NCI-H1694 (cell line): ENCODE measurements at regions not wholly inside any gene's neighbourhood (a gene's known extent, or its start where the extent isn't known, plus 50 kb on each side); places are given as distances from the start of the nearest gene placed in this dataset.
A peak's percentile ranks its signal among the peaks of the same experiment; 100 is the strongest.

ENCODE experiments used
- DNase-seq: peaks from one replicate; lab custom pipeline; 2025; lab: John Stamatoyannopoulos, UW

- DNase-seq: no peak
These were observed 1902.3 kb downstream of the NCAM2 start for GRCh38 chr21:22900490-22900889.

DNA sequence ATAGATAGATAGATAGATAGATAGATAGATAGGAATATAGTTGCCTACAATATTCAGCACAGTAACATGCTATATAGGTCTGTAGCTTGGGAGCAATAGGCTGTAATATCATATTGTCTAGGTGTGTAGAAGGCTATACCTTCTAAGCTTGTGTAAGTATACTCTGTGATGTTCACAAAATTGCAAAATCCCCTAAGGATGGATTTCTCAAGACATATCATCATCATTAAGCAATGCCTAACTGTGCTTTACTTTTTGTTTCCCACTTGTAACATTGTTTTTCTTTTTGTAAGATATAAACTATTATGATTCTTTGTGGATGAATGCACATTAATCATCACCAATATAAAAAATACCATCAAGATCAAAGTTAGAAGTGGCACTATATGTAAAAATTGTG lies 1905.6 kb downstream of the NCAM2 start:
- no peak for DNase-seq

DNA sequence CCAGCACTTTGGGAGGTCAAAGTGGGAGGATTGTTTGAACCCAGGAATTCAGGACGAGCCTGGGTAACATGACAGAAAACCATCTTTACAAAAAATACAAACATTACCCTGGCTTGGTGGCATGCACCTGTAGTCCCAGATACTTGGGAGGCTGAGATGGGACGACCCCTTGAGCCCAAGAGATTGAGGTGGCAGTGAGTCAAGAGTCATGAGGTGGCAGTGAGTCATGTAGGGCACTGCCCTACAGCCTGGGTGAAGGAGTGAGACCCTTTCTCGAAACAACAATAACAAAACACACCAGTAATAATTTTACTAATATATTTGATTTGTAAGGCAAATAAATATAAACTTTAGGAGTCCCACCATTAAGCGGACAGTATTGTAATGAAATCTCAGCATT lies 1906.2 kb downstream of the NCAM2 start:
- DNase-seq: no peak

DNA sequence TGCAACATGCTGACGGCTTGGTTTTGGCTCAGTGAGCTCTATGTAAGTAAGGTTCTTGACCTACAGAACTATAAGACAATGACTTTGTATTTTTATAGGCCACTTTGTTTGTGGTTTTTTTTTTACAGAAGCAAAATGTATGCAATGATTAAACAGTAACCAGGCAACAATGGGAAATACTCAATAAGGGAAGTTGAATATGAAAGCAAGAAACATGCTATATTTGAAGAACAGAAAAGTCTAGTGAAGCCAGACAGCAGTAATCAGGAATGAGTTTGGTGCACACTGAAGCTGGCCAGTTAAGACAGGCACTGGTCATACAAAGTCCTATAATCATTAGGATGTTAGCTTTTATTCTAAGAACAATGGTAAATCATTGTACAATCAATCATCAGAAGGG lies 1926.8 kb downstream of the NCAM2 start:
- DNase-seq: no peak

DNA sequence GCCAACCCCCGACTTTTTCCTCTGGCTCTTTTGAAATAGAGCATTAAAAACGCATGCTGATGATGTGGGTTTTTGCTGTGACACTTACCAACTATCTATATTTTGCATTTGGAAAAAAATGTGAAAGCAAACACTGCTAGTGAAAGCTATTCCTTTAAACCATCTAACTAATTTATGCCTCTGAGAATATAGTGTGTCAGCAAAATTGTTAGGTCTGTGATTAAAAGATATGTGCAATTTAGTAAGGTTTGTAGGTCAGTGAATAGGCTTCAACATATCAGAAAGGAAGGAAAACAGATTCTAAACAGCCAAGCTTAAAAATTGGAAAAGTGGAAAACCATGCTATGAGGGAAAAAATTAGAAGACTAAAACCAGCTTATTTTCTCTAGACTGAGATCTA lies 1929.3 kb downstream of the NCAM2 start:
- DNase-seq: no peak

DNA sequence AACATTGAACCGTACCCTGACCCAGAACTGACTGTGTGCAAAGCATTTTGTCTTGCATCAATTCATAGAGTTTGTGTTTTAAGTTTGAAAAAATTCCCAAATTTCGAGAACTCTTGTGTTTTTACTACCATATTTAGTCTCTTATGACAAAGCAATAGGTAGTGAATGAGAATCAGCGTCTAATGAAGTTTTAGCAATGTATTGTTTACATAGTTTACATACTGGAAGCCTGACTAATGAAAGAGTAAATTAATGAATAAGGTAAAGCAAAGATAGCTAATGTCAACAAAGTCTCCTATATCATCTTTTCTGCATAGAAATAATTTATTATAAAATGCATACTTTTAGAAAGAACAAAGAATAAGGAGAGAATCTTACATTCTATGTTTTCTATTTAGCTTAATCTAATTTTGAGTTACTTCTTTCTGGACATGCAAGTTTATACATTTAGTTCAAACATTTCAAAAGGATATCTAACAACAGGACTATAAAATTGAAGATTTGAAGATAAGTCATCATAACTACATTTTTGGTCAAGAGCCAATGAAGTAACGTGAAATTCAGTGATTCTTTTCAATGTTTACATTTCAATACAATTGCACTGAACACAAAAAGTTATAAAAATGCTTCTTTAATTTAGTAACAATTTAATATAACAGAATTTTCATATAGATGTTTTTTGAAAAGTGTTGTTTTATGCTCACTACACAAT lies 1943.7 kb downstream of the NCAM2 start:
- no peak for DNase-seq

- no peak for DNase-seq
These were observed 1957.3 kb downstream of the NCAM2 start for GRCh38 chr21:22955559-22955958.

GRCh38 chr21:22961258-22961657 lies 1963.0 kb downstream of the NCAM2 start:
- DNase-seq: peak; percentile 100

- no peak for DNase-seq
These were observed 1967.4 kb downstream of the NCAM2 start for GRCh38 chr21:22965455-22966135.

- DNase-seq: no peak
These were observed 1983.6 kb downstream of the NCAM2 start for GRCh38 chr21:22981819-22982218.

DNA sequence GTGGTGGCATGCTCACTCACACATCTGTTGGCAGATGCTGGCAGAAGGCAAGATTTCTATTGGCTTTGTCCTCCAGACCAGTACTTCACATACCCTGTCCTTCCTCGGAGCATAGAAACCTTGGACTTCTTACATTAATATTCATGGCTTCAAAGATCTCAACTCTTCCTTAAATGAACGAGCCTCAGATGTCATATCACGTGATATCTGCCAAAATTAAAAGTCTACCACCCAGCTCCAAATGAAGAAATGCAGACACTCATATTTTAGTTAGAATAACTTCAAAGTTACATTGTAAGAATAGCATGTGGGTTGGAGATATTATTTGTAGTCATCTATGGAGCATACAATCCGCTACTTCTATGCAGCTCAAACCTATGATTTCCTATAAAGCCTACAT lies 1994.9 kb downstream of the NCAM2 start:
- DNase-seq: no peak

GRCh38 chr21:22993822-22994574 lies 1995.8 kb downstream of the NCAM2 start:
- no peak for DNase-seq

GRCh38 chr21:23003951-23004350 lies 2005.7 kb downstream of the NCAM2 start:
- DNase-seq: no peak

- DNase-seq: no peak
These were observed 2010.5 kb downstream of the NCAM2 start for GRCh38 chr21:23008601-23009202.

- no peak for DNase-seq
These were observed 2011.2 kb downstream of the NCAM2 start for GRCh38 chr21:23009360-23009759.

DNA sequence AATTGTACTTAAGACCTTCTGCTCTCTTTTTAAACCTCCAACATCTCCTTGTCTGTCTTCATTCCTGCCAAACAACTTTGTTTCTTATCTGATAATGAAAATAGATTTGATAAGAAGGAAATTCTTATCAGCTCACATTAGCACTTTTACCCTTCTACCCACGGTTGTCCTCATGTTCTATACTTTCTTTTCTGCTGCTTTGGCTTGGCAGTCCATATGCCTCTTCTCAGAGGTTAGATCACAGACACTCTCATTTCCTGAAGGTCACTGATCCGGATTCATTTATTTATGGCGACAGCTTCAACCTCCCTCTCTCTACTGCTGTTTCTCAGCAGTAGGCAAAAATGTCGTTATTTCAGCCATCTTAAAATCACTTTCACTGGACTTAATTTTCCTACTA lies 2015.8 kb downstream of the NCAM2 start:
- no peak for DNase-seq

GRCh38 chr21:23016617-23017016 lies 2018.4 kb downstream of the NCAM2 start:
- peak; percentile 80 for DNase-seq

DNA sequence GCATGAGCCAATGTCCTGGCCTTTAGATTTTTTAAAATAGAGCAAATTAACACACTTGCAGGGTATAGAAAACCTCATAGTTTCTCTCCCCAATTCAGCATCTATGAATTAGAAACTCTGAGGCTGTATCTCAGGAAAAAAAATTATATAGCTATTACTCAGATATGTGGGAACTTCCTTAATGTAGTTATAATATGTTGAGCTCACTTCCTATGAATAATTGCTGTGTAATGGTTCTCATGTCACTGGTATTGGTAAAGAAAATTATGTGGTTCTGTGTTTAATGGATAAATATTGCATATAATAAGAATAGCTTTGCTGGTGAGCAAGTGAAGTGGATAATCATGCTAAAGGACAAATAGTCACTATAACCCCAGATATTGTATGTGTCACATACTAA lies 2019.8 kb downstream of the NCAM2 start:
- no peak for DNase-seq

- no peak for DNase-seq
These were observed 2022.8 kb downstream of the NCAM2 start for GRCh38 chr21:23020969-23021368.

DNA sequence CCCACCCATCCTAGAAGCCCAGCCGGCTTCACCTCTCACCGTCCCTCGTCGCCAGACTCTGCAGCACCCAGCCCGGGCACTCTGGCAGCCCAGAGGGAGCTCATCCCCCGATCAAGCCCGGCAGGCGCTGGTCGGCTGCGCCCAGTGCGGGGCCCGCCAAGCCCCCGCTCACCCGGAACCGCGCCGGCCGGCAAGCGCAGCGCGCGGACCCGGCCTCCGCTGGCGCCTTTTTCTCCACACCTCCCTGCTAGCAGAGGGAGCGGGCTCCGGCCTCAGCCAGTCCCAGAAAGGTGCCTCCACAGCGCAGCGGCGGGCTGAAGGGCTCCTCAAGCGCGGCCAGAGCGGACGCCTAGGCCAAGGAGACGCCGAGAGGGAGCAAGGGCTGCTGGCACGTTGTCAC lies 2023.3 kb downstream of the NCAM2 start:
- no peak for DNase-seq

- DNase-seq: no peak
These were observed 2028.7 kb downstream of the NCAM2 start for GRCh38 chr21:23026878-23027277.

- DNase-seq: no peak
These were observed 2041.6 kb downstream of the NCAM2 start for GRCh38 chr21:23039846-23040245.

DNA sequence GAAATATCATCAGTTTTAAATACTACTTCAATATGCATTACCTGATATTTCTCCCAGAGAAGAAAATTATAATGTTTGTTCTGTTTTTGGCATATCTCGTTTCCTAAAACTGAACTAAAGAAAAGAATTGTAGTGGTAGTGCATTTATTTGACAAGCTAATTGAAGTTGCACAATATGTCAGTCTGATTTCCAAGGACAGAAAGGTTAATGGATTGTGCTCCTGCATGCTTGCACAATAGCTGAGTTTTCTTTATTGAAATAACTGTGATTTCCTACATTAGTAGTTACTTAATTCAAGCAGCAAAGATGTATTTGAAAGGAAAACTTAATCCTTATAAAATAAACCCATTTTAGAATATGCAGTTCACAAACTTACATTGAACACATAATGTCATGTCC lies 2047.7 kb downstream of the NCAM2 start:
- no peak for DNase-seq
